Renal cortical epithelial cell (primary cell): ENCODE measurements at regions not wholly inside any gene's neighbourhood (a gene's known extent, or its start where the extent isn't known, plus 50 kb on each side); places are given as distances from the start of the nearest gene placed in this dataset.
"Not testable (repeated sequence)": the region's sequence is repeated elsewhere in the genome, so short reads cannot be mapped to it uniquely, and the experiment has no call there.

Experiments
- DNase-seq: peaks from one replicate; pipeline ENCODE4 v3.0.0-alpha.2; 2011; ENCODE audit warnings: low read depth

- DNase-seq = not testable (repeated sequence)
These were observed 63.3 kb upstream of the CEP78 start for GRCh38 chr9:78172610-78173009.

GRCh38 chr9:78171651-78172050 is 64.2 kb upstream of the CEP78 start:
- no peak for DNase-seq

GRCh38 chr9:78169125-78169524 is 66.8 kb upstream of the CEP78 start:
- DNase-seq = no peak

- DNase-seq = peak; percentile 21
These were observed 68.5 kb upstream of the CEP78 start for GRCh38 chr9:78167356-78167755.

- DNase-seq = no peak
These were observed 72.0 kb upstream of the CEP78 start for GRCh38 chr9:78163834-78164233.

GRCh38 chr9:78158286-78158685 is 77.6 kb upstream of the CEP78 start:
- DNase-seq = no peak

- no peak for DNase-seq
These were observed 84.9 kb upstream of the CEP78 start for GRCh38 chr9:78150983-78151356.

GRCh38 chr9:78150312-78150982 is 85.4 kb upstream of the CEP78 start:
- DNase-seq = no peak

- no peak for DNase-seq
These were observed 86.1 kb upstream of the CEP78 start for GRCh38 chr9:78149702-78150291.

GRCh38 chr9:78146241-78146640 is 89.6 kb upstream of the CEP78 start:
- no peak for DNase-seq

GRCh38 chr9:78144663-78145377 is 91.1 kb upstream of the CEP78 start:
- DNase-seq = no peak

GRCh38 chr9:78144008-78144381 is 91.9 kb upstream of the CEP78 start:
- no peak for DNase-seq

- no peak for DNase-seq
These were observed 92.4 kb upstream of the CEP78 start for GRCh38 chr9:78143281-78144007.

GRCh38 chr9:78142264-78142663 is 93.6 kb upstream of the CEP78 start:
- DNase-seq = not testable (repeated sequence)

- peak; percentile 40 for DNase-seq
These were observed 102.1 kb upstream of the CEP78 start for GRCh38 chr9:78133751-78134150.

- peak; percentile 15 for DNase-seq
These were observed 101.1 kb upstream of the GNAQ start for GRCh38 chr9:78132701-78133058.

GRCh38 chr9:78131969-78132700 is 100.5 kb upstream of the GNAQ start:
- DNase-seq = peak; percentile 57

GRCh38 chr9:78130853-78131252 is 99.2 kb upstream of the GNAQ start:
- DNase-seq = no peak

- DNase-seq = peak; percentile 30
These were observed 98.4 kb upstream of the GNAQ start for GRCh38 chr9:78130004-78130403.

- DNase-seq = no peak
These were observed 95.9 kb upstream of the GNAQ start for GRCh38 chr9:78127279-78128225.

- no peak for DNase-seq
These were observed 92.2 kb upstream of the GNAQ start for GRCh38 chr9:78123808-78124207.
